Activated CD4-positive, alpha-beta T cell treated with anti-CD3 and anti-CD28 coated beads, Interleukin-2, Interleukin-6, amounts not matched to agents 100 ng/mL and 50 ng/mL, durations not matched to agents 16 hours and 8 hours (primary cell): ENCODE measurements at regions not wholly inside any gene's neighbourhood (a gene's known extent, or its start where the extent isn't known, plus 50 kb on each side); places are given as distances from the start of the nearest gene placed in this dataset.

Experiments
- DNase-seq: peaks from one replicate; pipeline ENCODE4 v3.0.0-alpha.2; 2020

DNA sequence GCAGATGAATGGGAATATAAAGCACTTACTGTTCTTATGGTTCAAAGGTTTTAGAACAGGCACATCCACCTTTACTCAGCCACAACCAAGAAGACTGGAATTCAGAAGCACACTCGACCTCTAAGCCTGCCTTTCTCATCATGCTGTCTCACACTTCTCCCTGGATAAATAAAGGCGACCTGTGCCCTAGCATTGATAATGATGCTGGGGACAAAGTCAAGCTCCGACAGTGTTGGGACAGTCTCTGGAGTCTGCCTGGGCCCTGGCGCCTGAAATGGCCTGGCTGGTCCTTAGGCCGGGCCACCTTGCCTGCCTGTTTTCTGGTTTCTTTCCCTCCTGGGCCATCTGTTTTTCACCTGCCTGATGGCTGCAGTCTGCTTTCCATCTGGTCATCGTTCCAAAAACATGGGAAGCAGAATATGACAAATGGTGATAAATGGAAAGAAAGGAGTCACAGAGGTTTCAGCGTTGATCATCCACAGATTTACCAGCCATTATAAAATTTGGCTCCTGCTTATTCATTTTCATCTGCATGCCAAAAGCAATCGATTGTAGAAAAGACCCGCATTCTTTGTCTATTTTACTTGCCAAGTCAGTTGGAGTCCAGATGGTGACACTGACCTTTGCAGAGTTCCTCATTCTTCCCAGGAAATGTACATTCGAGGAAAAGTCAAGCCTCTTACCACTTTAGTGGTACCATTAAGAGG lies 91.2 kb upstream of the KCNJ15 start:
- no peak for DNase-seq

DNA sequence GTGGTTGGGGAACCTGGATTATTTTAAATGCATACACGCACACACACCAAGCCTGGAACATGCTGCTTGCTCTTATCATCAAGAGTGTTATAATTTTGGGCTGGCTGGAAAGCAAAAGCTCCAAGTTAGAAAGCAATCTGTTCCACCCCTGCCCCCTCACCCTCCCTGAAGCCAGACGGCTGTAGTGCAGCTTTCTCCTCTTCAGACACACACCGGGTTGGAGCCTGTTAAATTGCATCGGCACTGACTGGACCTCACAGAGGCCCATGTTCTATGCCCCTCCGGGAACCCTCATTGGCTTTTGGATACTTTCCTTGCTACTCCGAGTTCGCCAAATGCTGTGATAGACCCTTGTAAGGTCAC lies 90.6 kb upstream of the KCNJ15 start:
- DNase-seq, result no peak

DNA sequence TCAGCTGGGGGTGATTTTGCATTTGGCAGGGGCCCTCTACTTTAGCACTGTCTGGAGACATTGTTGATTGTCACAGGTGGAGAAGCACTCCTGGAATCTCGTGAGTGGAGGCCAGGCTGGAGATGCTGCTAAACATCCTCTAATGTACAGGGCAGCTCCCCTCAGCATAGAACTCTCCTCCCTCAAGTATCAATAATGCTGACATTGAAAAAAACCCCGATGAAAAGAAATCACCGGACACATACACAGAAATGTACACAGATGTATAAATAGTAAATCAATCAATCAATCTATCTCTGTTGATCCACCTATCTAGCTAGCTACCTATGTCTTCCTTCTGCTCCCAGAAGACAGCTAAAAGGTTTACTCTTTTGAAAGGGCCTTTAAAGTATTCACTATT lies 89.4 kb upstream of the KCNJ15 start:
- no peak for DNase-seq

DNA sequence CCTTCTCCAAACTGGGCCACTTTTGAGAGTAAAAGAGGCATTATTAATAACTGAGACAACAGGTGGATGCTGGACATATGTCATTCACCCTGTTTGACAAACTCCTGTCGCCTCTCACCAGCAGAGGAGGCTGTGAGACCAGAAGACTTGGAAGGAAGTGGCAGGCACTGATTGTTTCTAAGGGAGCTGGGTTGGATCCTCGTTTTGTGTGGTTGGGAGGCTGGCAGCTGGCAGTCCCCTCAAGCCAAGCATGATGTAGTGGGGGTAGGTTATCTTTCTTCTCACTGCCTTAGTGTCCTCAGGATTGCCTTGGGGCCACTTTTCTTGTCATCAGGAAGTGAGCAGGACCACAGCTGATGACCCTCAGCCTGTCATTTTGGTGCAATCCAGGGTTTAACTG lies 86.5 kb upstream of the KCNJ15 start:
- DNase-seq, result no peak

DNA sequence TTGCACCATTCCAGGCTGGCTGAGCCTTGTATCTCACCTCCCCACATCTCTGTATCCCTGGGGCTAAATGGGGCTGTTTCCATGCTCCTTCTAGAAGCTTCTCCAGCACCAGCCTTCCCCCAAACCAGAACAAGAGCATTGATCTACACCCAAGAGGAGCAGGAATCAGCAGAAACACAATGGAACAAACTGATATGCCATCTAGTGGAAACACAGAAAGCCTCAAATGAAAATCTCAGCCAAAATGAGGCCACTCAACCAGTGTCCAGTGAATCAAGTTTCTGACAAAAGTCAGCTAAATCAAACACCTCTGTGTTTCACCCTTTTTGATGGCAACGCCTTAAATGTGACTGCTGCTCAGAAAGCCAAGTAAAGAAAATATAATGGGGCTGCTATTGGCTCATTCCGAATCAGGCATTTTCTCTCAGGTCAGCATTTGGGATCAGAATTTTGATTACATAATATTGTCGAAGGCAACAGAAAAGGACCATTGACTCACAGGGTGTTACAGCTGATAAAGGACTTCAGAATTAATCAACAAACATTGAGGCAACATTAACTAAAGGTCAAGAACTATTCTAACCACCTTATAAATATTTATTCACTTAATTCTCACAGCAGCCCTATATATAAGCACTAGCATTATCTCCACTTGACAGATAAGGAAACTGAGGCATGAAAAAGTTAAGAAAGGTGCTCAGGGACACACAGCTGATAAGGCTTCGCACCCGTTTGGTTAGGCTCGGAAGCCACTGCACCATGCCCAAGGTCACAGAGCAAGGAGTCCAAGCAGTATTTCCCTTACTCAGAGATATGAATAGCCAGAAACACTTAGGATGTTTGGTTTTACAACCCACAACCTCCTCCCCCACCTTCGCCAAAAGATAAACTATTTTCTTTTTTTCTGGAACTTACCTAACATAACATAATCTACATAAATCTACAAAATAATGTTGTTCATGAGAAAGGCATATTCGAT lies 85.8 kb upstream of the KCNJ15 start:
- DNase-seq, result no peak

DNA sequence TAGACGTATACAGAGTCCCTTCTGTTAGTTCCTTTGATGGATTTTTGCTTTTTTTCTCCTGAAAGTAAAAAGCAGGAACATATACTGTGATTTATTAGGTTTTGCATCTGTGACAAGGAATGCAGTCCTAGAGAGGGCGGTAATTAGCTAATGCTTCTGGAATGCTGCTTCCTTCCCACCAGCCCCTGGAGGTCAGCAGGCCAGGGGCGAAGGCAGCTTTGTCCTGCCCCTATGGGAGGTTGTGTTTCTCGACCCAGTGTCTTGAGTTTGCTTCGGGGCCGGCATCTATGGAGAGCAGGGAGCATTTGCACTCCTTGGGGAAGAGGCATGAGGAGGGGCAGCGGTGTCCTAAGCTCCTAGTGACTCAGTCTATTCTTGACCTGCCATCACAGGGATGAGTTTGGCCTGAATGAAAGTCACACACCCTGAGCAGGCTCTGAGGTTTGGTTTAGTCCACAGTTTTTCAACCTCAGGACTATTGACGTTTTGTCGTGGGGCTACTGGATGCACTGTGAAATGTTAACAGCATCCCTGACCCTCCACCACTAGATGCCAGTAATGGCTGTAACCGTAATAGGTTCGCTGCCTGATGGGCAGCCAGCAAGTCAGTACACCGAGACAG lies 85.0 kb upstream of the KCNJ15 start:
- no peak for DNase-seq

DNA sequence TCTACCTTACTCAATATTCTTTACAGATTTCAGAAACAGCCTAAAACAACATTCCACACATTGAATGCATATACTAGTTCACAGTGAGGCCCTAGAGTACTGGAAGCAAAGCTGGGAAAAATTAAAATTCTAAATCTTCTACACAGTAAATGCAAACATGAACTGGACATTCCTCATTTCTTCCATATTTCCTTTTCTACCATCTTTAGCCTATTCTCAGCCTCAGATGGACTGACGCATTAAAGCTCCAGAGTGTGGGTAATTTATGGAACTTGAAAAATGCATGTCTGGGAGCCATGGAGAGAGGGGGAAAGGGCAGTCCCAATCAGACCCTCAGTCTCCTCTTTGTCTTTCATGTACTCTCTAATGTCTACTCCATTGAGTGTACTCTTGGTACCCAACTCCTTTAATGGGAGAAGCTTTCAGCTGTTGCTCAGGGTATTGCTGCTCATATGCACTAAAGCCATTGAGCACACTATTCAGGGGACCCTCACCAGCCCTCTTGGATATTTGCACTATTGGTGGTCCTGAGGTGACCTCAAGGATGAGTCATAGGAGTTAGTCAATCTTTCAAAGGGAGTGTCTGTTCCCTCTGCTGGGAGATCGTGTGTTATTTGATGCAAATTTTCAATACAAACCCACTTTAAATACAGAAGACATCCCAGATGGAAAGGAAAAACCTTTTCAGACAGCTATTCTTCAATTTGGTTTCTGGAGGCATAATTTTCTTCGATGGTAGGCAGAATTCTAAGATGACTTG lies 83.3 kb upstream of the KCNJ15 start:
- no peak for DNase-seq

DNA sequence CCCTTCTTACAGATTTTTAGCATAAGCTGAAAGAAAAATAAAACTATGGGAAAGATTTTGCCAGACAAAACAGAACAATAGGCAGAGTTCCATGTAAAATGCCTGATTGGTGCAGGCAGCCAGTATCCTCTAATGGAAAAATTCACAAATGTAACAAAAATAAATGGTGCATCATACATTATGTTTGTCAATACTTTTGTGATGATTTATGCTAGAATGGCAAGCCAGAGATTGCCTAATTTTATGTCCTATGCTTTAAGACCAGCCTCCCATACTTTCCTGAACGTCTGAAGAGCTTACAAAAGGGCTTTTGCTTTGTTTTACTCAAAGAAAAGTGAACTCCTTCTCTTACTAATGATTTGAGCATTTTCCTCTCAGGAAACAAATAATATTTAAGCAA lies 81.5 kb upstream of the KCNJ15 start:
- no peak for DNase-seq

DNA sequence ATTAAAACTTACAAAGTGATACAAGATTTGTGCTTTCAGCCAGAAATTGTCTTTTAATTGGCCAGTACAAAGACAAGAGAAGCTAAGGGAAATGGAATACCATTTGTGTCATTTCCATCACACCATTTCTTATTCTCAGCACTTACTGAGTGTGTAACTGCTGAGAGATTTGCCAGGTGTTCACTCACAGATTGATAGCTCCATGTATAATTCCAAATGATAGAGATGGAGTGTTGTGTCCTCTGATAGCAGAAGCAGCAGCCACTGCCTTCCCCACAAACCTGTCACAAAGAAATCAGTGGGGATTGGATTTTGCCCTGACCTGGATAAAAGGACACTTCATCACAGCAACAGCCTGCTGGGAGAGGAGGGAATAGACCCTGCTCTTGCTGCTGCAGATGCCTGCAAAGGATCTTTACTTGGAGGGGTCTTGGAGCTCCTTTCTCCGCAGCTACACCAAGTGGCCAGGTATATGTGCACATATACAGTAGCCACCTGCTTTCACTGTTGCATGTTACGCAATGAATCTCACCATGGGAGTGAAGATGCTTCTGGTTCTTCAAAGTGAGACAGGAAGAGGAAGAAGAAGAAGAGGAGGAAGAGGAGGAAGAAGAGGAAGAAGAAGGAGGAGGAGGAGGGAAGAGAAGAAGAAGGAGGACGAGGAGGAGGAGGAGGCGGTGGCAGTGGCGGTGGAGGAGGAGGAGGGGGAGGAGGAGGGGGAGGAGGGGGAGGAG lies 78.7 kb upstream of the KCNJ15 start:
- no peak for DNase-seq

DNA sequence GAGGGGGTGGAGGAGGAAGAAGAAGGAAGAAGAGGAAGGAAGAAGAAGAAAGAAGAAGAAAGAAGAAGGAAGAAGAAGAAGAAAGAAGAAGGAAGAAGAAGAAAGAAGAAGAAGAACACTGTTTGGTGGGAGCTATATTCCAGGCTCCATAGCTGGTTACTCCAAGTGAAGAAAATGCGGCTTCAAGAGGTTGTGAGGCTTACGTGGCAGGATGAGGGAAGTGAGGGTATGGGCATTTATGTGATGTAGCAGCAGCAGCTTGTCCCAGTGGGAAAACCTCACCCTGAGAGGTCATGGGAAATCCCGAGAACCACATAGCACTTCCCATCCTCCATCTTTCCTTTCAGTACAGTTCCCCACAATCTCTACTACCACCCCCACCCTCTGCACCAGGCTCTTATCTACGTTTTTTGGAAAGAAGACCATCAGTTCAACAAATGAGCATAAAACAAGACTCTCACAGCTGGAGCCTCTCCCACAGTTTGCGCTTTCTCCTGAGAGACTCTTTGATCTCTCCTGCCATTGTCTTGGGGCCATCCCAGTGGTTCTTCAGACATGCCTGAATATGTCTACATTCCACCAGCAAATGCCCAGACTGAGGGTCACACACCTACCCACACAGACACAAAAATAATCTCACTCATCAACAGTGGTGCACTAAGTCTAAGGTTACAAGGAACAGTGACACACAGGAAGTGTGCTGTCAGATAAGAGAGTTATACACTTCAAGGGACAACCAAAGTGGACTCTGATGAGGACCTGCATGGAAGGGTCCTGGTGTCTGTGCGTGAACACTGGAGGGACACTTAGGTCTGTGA lies 77.9 kb upstream of the KCNJ15 start:
- no peak for DNase-seq

DNA sequence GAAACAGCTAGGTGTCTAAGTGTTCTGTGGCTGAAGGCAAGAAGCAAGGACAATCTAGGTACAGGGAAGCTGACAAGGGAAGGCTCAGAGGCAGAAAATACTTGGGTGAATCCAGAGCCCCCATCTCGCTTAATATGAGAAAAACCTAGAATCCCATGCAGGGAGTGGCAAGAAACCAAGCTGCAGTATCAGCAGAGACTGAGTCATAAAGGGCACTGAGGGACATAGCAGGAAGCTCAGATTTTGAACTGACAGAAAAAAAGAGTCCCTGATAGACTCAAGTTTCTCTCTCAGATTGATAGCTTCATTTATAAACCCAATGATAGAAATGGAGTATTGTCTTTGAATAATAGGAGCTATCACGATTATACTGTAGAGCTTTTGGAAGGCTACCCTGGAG lies 77.3 kb upstream of the KCNJ15 start:
- no peak for DNase-seq

DNA sequence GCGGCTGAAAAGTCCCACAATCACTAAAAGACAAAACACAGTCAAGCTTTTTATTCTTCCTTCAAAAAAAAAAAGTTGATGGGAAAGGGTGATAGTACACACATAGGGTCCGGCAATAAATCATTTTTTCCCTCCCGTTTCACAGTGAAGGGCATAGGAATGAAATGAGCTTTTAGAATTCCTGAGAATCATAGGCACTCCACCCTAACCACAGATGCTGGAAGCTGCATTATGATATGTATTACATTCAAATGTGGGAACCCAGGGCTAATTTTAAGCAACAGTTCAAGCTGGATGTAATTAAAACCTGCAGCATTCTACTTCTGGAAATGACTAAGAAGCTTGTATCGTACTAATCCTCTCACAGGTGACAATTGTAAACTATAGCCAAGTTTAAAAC lies 75.7 kb upstream of the KCNJ15 start:
- DNase-seq, result no peak

DNA sequence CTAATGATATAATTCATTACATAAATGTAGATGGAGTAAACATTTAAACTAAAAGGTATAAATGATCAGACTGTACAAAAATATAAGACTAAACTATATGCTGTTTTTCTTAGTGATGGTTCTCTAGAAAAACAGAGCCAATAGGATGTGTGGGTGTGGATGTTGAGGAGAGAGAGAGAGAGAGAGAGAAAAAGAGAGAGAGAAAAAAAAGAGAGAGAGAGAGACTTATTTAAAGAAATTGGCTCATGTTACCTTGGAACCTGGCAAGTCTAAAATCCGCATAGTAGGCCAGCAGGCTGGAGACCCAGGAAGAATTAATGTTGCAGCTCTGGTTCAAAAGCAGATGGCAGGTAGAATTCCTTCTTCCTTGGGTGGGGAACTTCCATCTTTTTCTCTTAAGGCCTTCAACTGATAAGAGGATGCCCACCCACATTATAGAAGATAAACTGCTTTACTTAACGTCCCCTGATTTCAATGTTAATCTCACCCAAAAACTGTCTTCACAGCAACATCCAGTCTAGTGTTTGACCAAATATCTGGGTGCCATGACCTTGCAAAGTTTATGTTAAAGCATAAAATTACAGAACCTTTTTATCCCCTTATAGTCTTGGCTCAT lies 74.3 kb upstream of the KCNJ15 start:
- DNase-seq, result no peak

DNA sequence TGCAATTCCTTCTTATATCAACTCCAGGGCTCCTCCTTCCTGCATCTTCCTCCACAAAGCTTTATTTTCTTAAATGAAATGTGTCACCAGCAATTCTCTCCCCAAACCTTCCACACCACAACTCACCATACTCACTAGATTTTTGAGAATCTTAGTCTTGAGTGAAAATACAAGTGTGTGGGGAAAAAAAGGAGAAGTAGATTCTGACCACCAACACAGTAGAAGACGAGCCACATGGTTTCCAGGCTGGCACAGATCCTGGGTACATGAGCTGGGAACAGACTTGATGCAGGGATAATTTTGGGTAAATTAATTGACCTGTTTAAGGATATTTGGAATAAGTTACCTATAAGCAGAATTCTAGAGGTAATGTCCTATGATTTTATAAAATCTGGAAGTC lies 72.8 kb upstream of the KCNJ15 start:
- no peak for DNase-seq

DNA sequence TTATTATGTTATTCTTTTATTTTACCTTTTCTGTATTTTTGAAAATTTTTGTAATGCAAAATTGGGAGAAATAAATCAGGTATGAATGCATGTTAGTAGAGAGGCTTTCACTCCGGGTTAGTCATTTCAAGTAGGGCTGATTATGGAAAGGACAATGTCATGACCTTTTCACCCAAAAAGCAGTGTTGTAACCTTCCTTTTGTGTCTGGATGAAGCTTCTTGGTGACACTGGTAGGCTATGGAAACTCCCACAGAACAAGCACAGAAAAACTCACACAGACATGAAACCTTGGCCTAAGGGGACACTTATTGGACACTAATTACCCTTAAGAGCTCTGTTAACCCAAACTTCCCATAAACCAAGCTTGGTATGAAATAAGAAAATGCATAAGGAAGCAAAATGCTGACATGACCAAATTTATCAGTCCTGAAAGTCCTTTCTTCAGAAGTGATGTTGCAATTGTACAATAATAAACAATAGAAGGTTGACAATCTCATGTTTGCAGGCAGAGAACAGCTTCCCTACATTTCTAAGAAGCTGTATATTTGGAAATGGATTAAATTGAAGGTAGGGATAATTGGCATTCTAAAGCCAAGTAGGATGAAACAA lies 70.0 kb upstream of the KCNJ15 start:
- no peak for DNase-seq

DNA sequence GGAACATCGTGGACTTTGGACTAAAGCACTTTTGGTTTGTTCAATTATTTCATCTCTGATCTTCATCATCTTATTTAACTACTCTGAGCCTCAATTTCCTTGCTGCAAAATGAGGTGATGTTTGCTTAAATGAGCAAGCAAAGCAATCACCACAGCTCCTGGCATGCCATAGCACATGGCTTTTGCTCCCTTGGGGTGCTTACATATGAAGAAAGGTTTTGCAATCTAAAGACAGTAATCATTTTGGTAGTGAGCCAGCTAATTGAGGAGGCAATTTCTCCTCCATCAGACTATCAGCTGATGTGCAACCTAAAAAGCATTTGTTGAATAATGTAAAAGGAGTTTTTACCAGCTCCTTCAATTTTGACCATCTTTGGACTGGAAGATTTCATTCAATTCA lies 68.8 kb upstream of the KCNJ15 start:
- DNase-seq, result no peak

DNA sequence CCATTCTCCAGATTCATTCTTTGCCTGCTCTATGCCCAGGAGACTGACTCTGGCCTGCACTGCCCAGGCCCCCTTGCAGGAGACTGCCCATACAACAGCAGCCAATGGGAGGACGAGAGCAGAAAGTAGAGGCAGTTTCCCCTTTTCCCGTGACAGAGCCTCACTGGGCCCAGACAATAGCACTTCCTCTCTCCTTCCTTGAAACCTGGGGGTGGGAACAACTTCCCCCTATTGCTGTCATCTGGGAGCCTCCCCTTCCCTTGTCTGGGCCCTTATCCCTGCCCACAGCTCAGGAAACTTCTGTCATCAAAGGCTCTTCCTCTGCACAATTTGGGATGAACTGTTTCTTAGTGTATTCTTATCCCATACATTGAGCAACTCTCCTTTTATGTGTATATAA lies 60.8 kb upstream of the KCNJ15 start:
- DNase-seq, result no peak

DNA sequence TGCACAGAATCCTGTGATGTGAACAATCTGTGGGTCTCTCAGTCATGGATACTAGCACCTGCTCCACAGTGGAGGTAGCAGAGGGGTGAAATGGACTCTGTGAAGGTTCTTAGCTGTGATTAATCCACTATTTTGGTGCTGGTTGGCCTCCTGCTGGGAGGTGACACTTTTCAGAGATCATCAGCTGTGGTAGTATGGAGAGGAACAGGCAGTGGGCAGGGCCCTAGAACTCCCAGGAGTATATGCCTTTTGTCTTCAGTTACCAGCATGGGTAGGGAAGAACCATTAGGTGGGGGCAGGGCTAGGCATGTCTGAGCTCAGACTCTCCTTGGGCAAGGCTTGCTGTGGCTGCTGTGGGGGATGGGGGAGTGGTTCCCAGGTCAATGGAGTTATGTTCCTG lies 54.0 kb upstream of the KCNJ15 start:
- no peak for DNase-seq

DNA sequence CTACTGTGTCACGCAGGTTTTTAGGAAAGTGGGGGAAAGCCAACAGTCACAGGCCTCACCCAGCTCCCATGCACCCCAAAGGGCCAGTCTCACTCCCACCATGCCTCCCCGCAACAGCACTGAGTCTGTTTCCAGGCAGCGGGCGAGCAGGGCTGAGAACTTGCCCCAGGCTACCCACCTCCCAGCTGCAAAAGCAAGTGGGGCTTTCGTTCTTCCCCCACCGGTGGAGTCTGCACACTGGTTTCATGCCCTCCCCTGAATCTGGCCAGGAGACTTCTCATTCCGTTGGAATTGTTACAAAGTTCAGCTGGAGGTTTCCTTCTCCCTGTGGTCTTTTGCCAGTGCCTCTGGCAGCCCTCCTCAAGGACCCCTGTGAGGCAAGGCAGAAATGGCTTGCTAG lies 53.6 kb upstream of the KCNJ15 start:
- DNase-seq, result no peak

DNA sequence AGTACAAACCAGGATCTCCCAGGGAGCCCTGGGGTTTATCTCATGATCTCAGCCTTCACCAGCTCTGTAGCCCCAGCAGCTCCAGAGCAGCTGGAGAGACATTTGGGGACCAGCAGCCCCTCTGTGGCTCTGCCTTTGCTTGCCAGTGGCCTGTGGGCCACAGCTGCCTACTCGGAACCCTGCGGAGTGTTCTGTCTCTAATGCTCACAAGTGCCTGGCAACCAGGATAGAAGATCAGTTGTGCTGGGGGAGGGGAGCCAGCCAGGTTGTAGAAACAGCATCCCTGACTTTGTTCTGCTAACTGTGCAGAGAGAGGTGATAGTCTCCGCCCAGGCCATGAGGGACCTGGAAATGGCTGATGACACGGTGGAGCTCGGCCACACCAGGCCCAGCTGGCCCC lies 50.9 kb upstream of the KCNJ15 start:
- DNase-seq, result no peak

DNA sequence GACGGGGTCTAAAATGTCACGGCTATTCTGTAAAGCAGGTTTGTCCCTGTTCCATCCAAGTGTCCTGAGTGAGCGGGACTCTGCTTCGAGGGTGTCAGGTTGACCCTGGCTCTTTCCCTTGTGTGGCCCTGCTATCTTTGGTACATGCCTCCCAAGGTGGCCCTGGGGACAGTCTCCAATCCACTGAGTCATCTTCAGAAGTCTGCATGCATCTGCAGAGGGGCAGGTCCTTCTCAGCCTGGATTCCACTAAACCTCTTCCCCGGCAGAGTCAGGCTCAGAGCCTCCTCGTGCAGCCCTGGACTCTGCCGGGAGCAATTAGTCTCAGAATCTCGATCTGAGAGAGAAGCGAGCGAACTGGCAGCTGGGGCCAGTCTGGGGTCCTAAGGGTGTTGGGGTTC lies 50.1 kb upstream of the KCNJ15 start:
- no peak for DNase-seq
